IPS DF 19.7 (cell line): ENCODE measurements at regions not wholly inside any gene's neighbourhood (a gene's known extent, or its start where the extent isn't known, plus 50 kb on each side); places are given as distances from the start of the nearest gene placed in this dataset.
"Not testable (repeated sequence)": the region's sequence is repeated elsewhere in the genome, so short reads cannot be mapped to it uniquely, and the experiment has no call there.

Experiments
- DNase-seq: peaks from one replicate; pipeline ENCODE4 v3.0.0-alpha.2; 2013; ENCODE audit warnings: low read depth, low spot score

- no peak for DNase-seq
These were observed 778.4 kb upstream of the FRG1 start for GRCh38 chr4:189162073-189162789.

DNA sequence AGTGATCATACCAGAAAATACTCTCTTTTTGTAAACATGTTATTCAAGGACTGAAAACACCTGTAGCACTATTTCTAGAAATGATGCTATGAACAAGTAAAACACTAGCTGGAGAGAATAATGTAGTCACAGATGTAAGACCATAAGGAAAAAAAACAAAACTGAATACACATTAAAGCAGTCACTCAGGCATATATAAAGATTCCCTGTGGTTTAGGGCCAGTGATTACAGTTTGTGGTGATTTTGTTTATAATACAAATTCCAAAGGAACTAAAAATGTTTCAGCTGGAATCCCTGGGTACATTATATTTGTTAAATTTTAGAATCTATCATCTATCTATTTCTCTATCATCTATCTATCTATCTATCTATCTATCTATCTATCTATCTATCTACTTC lies 777.8 kb upstream of the FRG1 start:
- DNase-seq: no peak

GRCh38 chr4:189176002-189176401 lies 764.7 kb upstream of the FRG1 start:
- DNase-seq: no peak

GRCh38 chr4:189177130-189177529 lies 763.5 kb upstream of the FRG1 start:
- DNase-seq: no peak

DNA sequence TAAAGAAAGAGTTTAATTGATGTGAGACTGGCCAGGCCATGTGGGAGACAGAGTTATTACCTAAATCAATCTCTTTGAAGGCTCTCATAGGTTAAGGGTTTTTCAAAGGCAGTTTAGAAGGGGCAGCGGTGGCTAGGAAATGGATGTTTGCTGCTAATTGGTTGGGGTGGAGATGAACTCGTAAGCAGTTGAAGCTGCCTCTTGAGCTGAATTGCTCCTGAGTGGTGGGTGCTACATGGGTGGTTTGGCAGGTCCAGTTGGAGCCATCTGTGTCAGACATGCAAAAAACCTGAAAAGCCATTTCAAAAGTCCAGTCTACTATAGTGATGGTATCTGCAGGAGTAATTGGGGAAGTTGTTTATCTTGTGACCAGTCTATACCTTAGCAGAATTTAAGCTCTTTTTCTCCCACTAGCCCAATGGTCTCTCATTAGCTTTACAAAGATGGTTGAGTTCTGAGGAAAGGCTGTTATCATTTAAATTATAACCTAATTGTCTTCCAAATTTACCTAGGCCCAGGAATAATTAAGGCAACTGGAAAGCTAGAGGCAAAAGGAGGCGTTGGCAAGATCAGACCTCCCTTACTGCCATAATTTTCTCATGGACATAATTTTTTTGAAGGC lies 762.4 kb upstream of the FRG1 start:
- no peak for DNase-seq

DNA sequence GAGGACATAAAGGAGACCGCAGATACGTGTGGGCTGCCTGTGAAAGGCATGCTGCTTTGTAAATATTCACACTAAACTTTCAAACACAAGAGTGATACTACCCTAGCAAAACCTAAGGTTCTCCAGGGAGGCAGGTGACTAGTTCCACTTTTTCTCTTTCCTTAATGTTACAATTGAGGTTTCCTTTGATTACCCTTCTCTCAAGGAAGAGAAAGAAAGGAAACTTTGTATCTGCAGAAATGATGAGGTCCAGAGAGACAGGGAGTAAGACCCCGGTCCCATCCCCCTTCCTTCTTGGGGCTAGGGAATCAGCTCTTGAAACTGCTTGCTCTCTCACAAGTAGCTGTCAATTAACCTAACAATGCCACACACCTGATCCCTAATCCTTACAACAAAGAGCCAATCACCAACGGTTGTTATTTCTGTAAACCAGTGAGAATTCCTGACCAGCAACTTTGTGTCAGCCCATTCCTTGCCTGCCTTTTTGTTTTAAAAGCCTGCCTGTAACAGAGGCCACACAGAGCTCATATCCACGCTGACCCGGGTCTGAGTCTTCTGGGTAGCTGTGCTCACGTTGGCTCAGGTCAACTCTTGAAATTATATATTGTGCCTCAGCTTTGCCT lies 754.8 kb upstream of the FRG1 start:
- peak; percentile 95 for DNase-seq

GRCh38 chr4:189187531-189188052 lies 753.1 kb upstream of the FRG1 start:
- DNase-seq: no peak

GRCh38 chr4:189198624-189199023 lies 742.0 kb upstream of the FRG1 start:
- DNase-seq: no peak

DNA sequence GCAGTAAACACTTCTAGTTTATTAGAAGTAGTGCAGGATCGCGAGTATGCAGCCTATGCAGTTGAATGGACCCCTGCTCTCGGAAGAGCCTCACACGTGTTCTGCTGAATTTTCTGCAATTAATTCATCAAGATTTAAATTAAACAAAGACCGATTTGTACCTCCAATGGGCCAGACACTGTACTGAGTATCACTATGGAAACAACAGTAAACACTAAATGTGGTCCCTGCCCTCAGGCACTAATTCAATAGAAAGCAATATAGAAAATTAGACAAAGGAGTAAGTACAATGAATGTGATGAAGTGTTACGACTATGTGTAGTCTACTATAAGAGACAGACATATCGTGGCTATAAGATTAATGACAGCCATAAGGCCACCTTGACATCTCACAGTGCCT lies 740.3 kb upstream of the FRG1 start:
- DNase-seq: no peak

DNA sequence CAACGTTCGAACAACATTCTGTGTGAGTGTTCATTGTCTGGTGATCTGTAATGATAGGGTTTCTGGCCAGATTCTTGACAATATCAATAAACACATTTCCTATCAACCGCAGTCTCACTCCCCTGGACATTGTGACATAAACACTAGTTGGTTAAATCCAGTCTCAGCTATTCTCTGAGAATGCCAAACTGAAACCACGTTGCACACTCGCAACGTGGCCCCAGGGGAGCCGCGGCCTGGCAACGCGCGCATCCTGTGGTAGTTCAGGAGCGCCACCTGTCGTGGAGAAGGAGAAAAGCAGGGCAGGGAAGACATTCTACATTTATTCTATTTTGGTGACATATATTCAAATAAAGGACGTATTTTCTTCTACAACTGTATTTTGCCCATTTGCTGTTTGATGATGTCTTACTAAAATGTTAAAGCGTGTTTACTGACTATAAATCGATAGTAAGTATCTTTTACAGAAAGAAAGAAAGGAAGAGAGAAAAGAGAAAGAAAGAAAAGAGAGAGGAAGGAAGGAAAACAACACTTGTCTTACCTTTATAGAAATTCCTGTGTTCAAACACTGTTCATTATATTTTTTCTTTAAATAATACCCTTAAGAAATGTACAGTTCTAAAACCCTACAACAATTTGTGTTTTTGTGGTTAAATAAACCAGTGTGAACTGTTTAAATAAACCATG lies 738.3 kb upstream of the FRG1 start:
- no peak for DNase-seq

GRCh38 chr4:189202869-189203271 lies 737.8 kb upstream of the FRG1 start:
- DNase-seq: no peak

DNA sequence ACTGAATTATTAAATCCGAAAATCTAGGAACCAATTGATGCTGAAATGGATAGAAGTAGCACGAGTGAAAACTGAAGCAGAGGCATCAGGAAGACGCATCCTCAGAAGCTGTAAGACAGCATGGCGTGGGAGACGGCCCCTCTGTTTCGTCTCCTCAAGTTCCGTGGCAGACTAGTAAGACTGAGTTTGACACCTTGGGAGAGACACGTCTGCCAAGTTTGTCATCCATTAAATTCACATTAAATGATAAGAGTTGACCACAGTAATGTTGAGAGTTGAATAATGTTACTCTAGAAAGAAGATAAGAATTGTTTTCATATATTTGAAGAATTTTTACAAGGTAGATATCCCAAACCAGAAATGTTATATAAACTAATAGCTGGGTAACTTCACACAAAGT lies 736.1 kb upstream of the FRG1 start:
- no peak for DNase-seq

DNA sequence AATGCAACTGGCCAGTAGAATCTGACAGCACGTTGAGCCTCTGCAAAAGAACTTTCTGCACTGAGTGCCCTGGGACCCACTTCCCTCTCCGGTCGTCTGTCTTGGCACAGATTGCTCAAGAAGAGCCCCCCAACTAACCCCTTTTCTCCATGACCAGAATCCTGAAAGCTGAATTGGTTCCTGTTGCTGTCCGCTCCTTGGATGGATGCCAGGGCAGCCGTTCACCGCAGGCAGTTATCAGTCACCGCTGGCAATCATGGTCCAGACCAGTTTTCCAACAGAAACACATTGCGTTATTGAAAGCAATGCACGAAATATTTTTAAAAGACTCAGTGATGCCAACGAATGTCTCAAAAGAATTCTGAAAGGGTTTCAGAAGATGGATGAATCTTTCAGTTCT lies 733.7 kb upstream of the FRG1 start:
- no peak for DNase-seq

- DNase-seq: no peak
These were observed 732.8 kb upstream of the FRG1 start for GRCh38 chr4:189207872-189208271.

GRCh38 chr4:189215574-189215973 lies 725.1 kb upstream of the FRG1 start:
- no peak for DNase-seq

DNA sequence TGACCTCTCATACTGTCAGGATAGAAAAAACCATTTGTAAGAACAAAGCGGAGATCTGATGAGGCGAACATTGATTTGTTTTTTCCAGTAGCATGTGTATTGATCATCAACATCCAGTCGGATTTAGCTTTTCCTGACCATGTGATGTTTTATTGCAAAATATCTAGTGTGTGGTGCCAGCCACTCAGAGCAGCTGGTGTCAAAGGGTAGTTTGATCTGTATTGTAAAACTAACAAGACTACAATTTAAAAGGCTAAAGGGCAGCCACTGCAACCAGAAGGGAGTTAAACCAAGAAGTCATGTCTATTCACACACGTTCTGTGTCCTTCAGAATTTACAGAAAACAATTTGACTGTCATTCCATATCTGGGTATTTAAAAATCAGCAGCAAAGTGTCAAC lies 719.0 kb upstream of the FRG1 start:
- no peak for DNase-seq

- DNase-seq: no peak
These were observed 711.9 kb upstream of the FRG1 start for GRCh38 chr4:189228726-189229125.

- no peak for DNase-seq
These were observed 708.4 kb upstream of the FRG1 start for GRCh38 chr4:189232274-189232673.

DNA sequence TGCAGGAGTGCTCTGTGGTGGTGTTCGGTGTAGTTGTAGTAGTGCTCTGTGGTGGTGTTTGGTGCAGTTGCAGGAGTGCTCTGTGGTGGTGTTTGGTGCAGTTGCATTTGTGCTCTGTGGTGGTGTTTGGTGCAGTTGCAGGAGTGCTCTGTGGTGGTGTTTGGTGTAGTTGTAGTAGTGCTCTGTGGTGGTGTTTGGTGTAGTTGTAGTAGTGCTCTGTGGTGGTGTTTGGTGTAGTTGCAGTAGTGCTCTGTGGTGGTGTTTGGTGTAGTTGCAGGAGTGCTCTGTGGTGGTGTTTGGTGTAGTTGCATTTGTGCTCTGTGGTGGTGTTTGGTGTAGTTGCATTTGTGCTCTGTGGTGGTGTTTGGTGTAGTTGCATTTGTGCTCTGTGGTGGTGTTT lies 706.9 kb upstream of the FRG1 start:
- DNase-seq: not testable (repeated sequence)

GRCh38 chr4:189234948-189235347 lies 705.7 kb upstream of the FRG1 start:
- not testable (repeated sequence) for DNase-seq

DNA sequence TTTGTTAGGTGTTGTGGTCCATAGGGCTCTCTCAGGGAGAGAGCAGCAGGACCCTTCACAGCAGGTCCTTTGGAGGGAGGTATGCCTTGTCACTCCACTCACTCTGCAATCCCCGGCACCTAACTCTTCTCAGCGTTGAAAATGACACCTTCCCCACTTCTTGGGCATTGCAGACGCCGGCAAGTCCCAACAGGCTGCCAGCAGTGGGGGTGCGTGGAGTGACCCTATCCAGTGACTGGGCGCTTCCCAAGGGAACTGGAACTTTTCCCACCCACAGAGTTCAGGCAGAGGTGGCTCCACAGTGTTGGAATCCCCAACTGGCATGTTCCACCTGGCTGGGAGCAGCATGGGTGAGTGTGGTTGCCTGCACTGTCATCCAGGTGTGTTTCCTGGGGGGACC lies 705.1 kb upstream of the FRG1 start:
- no peak for DNase-seq

DNA sequence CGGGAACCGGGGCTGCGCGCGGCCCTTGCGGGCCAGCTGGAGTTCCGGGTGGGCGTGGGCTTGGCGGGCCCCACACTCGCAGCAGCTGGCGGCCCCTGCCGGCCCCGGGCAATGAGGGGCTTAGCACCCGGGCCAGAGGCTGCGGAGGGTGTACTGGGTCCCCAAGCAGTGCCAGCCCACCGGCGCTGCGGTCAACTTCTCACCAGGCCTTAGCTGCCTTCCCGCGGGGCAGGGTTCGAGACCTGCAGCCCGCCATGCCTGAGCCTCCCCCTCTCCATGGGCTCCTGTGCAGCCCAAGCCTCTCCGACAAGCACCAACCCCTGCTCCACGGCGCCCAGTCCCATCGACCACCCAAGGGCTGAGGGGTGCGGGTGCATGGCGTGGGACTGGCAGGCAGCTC lies 704.4 kb upstream of the FRG1 start:
- not testable (repeated sequence) for DNase-seq
